ENCODE measurements at regions not wholly inside any gene's neighbourhood (a gene's known extent, or its start where the extent isn't known, plus 50 kb on each side); places are given as distances from the start of the nearest gene placed in this dataset.
"Not testable (repeated sequence)": the region's sequence is repeated elsewhere in the genome, so short reads cannot be mapped to it uniquely, and the experiment has no call there.

DNA sequence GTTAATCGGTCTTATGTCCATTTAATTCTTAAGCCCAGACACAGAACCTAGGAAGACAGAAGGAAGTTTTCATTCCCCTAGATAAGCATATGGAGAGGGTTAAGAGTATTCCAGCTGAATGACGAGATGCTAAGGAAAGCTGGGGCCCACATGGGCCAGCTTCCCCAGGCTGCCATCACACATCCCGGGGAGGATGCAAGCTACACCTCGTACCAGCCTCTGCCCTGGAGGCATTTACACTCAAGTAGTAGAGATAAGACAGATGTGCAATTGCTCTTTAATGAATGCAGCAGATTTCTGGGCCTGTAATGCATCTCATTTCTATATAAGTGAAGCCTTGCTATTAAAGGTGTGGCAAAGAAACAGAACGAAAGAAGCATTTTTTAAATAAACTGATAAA lies 144.5 kb downstream of the MEX3B start:
- CTCF ChIA-PET: no interaction called here
- Mint-ChIP-seq H3K4me3 (no peak overlapping the region), H3K27ac (no peak overlapping the region), H3K36me3 (no peaks in the 10 kb centered on the region), H3K4me1 (no peaks in the 10 kb centered on the region), H3K9me3 (no peaks in the 10 kb centered on the region), H3K27me3 (no peaks in the 10 kb centered on the region)
- no peak for DNase-seq

DNA sequence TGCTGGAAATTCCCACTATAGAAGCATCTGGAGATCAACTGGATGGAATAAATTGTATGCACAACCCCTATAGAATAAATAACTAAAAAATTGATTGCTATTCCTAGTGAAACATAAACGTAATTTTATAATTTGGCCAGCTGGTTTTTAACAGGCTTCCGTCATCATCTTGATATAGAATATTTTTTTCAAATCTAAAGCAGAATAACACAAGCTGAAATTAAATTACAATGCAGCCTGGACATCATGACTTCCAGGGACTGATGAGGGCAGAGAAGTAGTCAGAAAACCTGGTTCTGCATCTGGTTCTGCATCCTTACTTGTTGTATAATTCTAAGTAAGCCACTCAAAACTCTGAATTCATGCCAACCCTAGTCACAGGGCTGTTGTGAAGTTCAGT lies 146.1 kb downstream of the MEX3B start:
- CTCF ChIA-PET: no interaction called here
- H3K4me1 Mint-ChIP-seq: no peaks in the 10 kb centered on the region
- no peaks in the 10 kb centered on the region for H3K27me3 Mint-ChIP-seq
- no peaks in the 10 kb centered on the region for H3K9me3 Mint-ChIP-seq
- no peak overlapping the region for H3K4me3 Mint-ChIP-seq
- DNase-seq: no peak
- H3K36me3 Mint-ChIP-seq: no peaks in the 10 kb centered on the region
- H3K27ac Mint-ChIP-seq: no peak overlapping the region

DNA sequence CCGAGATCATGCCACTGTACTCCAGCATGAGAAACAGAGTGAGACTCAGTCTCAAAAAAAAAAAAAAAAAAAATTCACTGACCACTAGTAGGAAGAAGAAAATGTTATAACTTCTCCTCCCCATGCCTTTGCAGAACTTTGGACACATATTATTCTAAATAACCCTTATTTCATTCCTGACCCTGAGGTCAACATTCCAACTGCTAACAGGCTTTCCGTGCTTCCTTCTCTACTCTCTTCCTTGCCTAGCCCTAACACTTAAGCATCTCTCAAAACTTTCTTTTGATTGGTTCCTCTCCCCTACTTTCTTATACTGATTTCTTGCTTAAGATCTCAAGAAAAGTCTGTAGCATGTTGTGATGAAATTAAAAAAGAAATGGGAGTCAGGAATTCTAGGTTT lies 146.8 kb downstream of the MEX3B start:
- Mint-ChIP-seq H3K4me1 (no peaks in the 10 kb centered on the region), H3K27me3 (no peaks in the 10 kb centered on the region), H3K9me3 (no peaks in the 10 kb centered on the region), H3K27ac (no peak overlapping the region), H3K36me3 (no peaks in the 10 kb centered on the region), H3K4me3 (no peak overlapping the region)
- no peak for DNase-seq
- CTCF ChIA-PET: no interaction called here

DNA sequence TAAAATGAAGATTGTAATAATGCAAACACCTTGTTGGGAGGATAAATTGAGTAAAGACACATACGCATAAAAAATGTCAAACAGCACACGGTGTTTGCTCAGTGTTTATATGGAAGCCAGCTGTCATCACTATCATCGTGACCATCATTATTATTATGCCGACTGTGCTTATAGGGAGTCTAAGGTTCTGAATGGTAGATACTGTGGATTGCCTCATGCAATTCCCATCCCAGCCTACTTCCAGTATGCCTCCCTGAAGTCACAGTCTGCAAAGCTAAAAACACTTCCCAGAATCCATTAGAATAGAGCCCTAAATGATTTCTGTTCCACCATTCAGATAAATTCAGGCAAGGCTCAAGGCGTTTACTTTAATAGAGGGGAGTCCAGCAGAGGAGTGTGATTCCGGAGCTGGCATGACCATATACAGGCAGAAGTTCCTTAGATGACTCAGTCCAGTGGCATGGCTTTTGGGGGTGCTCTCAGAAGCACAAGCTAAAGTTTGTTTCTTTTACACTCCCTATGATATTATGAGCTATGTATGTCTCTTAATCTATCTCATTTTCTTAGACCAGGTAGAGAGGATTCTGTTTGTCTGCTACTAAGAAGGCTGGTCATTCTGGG lies 148.7 kb downstream of the MEX3B start:
- CTCF ChIA-PET: no interaction called here
- Mint-ChIP-seq H3K27ac (no peak overlapping the region), H3K4me1 (no peaks in the 10 kb centered on the region), H3K36me3 (no peaks in the 10 kb centered on the region), H3K4me3 (no peak overlapping the region), H3K9me3 (no peaks in the 10 kb centered on the region), H3K27me3 (no peaks in the 10 kb centered on the region)
- DNase-seq: no peak

DNA sequence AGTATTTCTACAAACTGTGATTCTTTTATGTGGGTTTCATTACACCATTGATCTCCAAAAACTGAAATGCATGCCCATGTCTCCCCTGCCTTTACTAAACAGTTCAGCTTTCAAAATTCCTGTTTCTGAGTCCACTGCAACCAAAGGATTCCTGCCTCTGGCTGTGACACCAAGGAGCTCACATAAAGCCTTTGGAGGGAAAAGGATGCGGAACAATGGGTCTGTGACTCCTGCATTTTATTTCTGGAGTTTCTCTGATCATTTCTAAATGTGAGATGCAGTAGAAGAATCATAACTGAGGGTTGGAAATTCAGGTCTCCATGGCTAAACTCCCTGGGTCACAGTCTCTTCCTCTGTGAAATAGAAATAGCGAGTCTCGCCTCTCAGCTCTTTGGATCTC lies 149.5 kb downstream of the MEX3B start:
- CTCF ChIA-PET: no interaction called here
- no peak for DNase-seq
- H3K9me3 Mint-ChIP-seq: no peaks in the 10 kb centered on the region
- H3K36me3 Mint-ChIP-seq: no peaks in the 10 kb centered on the region
- no peak overlapping the region for H3K27ac Mint-ChIP-seq
- no peaks in the 10 kb centered on the region for H3K27me3 Mint-ChIP-seq
- no peaks in the 10 kb centered on the region for H3K4me1 Mint-ChIP-seq
- no peak overlapping the region for H3K4me3 Mint-ChIP-seq

- H3K4me1 Mint-ChIP-seq: no peaks in the 10 kb centered on the region
- CTCF ChIA-PET: no interaction called here
- DNase-seq: no peak
- no peak overlapping the region for H3K4me3 Mint-ChIP-seq
- H3K27me3 Mint-ChIP-seq: no peaks in the 10 kb centered on the region
- no peak overlapping the region for H3K27ac Mint-ChIP-seq
- H3K36me3 Mint-ChIP-seq: no peaks in the 10 kb centered on the region
- no peaks in the 10 kb centered on the region for H3K9me3 Mint-ChIP-seq
Measured at GRCh38 chr15:81895723-81896122, 150.1 kb downstream of the MEX3B start.

DNA sequence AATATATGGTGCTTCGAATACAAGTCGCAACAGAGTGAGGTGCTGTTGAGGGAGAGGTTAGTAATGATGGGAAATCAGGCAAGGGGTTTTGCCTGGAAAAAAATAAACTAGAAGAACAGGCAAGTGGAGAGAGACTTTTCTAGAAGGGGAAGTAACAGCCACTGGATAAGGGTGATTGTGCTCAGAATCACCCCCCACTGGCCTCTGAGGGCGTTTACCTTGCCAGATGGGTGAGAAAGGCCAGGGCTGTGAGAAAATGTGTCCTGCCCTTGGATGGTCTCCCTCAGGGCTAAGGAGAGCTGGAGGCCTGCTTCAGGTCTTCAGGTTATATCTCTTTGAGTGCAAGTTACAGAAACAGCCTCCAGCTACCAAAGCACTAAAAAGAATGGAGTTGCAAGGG lies 151.8 kb downstream of the MEX3B start:
- Mint-ChIP-seq H3K4me3 (no peak overlapping the region), H3K9me3 (no peaks in the 10 kb centered on the region), H3K36me3 (no peaks in the 10 kb centered on the region), H3K4me1 (no peaks in the 10 kb centered on the region), H3K27me3 (peaks cover 4% of the 10 kb centered on the region), H3K27ac (no peak overlapping the region)
- no peak for DNase-seq
- CTCF ChIA-PET: no interaction called here

- no peaks in the 10 kb centered on the region for H3K9me3 Mint-ChIP-seq
- no peak for DNase-seq
- no peaks in the 10 kb centered on the region for H3K4me1 Mint-ChIP-seq
- H3K27ac Mint-ChIP-seq: no peak overlapping the region
- CTCF ChIA-PET: no interaction called here
- no peaks in the 10 kb centered on the region for H3K36me3 Mint-ChIP-seq
- no peak overlapping the region for H3K4me3 Mint-ChIP-seq
- peaks cover 4% of the 10 kb centered on the region for H3K27me3 Mint-ChIP-seq
Measured at GRCh38 chr15:81893182-81893835, 152.5 kb downstream of the MEX3B start.

DNA sequence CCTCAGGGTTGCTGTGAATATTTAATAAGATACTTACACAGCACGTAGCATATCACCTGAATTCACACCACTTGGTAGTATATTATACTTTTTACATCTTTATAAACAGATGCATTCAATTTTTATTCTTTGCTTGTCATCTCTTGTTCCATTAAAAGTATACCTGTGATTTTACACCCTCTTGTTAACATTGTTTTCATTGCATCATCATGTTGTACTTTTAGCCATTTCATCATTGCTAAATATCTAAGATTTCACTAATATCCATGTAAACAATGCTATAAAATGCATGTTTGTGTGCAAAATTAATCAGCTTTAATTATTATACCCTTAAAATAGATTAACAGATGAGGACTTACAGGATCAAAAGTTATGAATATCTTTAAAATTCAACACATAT lies 155.3 kb downstream of the MEX3B start:
- CTCF ChIA-PET: no interaction called here

DNA sequence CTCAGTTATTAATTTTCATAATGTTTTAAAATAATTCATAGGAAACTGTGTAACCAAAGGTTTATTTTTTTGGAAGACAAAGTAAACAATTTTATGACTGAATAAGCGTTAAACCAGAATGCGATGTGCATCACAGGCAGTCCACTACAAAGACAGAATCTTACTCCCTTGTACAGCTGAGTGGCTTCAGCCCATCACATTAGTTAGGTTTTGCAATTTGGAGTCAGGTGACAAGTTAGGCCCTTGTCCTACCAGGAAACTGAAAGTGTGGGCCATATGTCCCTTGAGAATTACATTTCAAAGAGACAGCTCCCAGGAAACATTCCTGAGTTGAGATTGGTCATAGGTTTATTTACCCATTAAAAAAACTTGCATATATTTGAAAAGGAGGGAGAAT lies 156.3 kb downstream of the MEX3B start:
- no peak for DNase-seq
- CTCF ChIA-PET: no interaction called here
- H3K4me3 Mint-ChIP-seq: no peak overlapping the region

More for the DNA sequence above, 155.3 kb downstream of the MEX3B start:
- DNase-seq: no peak
- Mint-ChIP-seq H3K9me3 (no peaks in the 10 kb centered on the region), H3K36me3 (no peaks in the 10 kb centered on the region), H3K4me3 (no peak overlapping the region), H3K4me1 (no peaks in the 10 kb centered on the region), H3K27me3 (peaks cover 4% of the 10 kb centered on the region), H3K27ac (no peak overlapping the region)

GRCh38 chr15:81888748-81889484 lies 156.9 kb downstream of the MEX3B start:
- Mint-ChIP-seq H3K36me3 (no peaks in the 10 kb centered on the region), H3K4me3 (no peak overlapping the region), H3K9me3 (no peaks in the 10 kb centered on the region), H3K27me3 (peaks cover 4% of the 10 kb centered on the region), H3K4me1 (no peaks in the 10 kb centered on the region), H3K27ac (no peak overlapping the region)
- CTCF ChIA-PET: no interaction called here
- DNase-seq: no peak

More for the DNA sequence above, 156.3 kb downstream of the MEX3B start:
- H3K36me3 Mint-ChIP-seq: no peaks in the 10 kb centered on the region
- peaks cover 4% of the 10 kb centered on the region for H3K27me3 Mint-ChIP-seq
- H3K27ac Mint-ChIP-seq: no peak overlapping the region
- no peaks in the 10 kb centered on the region for H3K9me3 Mint-ChIP-seq
- H3K4me1 Mint-ChIP-seq: no peaks in the 10 kb centered on the region

DNA sequence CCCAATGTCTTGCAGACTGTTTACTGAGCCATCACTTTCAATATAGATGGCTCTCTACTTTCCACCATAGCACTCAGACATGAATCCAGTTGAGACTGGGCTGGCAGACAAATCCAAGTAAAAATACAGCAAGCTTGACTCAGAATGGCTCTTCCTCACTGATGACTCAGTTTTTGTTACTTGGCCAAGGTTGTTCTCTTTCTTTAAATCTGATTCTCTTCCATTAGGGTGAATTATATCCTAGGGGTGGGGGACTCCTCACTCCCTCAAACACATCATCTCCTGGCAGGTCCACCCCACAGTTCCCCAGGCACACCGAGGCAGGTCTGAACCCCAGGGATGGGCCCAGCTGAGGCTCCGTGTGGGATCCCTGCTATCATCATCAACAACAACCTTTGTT lies 157.9 kb downstream of the MEX3B start:
- Mint-ChIP-seq H3K4me3 (no peak overlapping the region), H3K27ac (no peak overlapping the region), H3K4me1 (no peaks in the 10 kb centered on the region), H3K9me3 (no peaks in the 10 kb centered on the region), H3K36me3 (no peaks in the 10 kb centered on the region), H3K27me3 (peaks cover 4% of the 10 kb centered on the region)
- CTCF ChIA-PET: no interaction called here
- DNase-seq: no peak

DNA sequence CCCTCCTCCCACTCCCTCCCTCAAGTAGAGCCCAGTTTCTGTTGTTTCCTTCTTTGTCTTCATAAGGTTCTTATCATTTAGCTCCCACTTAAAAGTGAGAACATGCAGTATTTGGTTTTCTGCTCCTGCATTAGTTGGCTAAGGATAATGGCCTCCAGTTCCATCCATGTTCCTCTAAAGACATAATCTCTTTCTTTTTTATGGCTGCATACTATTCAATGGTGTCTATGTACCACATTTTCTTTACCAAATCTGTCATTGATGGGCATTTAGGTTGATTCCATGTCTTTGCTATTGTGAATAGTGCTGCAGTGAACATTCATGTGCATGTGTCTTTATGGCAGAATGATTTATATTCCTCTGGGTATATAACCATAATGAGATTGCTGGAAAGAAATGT lies 158.6 kb downstream of the MEX3B start:
- not testable (repeated sequence) for H3K27ac Mint-ChIP-seq, H3K4me1 Mint-ChIP-seq, H3K27me3 Mint-ChIP-seq, H3K36me3 Mint-ChIP-seq, DNase-seq, H3K4me3 Mint-ChIP-seq, H3K9me3 Mint-ChIP-seq
- CTCF ChIA-PET: interaction anchor here (0.9 kb wide), 1 partner anchor 311 kb away, joined by 3 read pairs; no protein-coding TSS in a partner anchor

GRCh38 chr15:81886591-81886990 lies 159.2 kb downstream of the MEX3B start:
- Mint-ChIP-seq H3K4me3 (no peak overlapping the region), H3K36me3 (no peaks in the 10 kb centered on the region), H3K27me3 (peaks cover 4% of the 10 kb centered on the region), H3K27ac (no peak overlapping the region), H3K4me1 (no peaks in the 10 kb centered on the region), H3K9me3 (no peaks in the 10 kb centered on the region)
- CTCF ChIA-PET: interaction anchor here (0.9 kb wide), 1 partner anchor 312 kb away, joined by 3 read pairs; no protein-coding TSS in a partner anchor
- no peak for DNase-seq

DNA sequence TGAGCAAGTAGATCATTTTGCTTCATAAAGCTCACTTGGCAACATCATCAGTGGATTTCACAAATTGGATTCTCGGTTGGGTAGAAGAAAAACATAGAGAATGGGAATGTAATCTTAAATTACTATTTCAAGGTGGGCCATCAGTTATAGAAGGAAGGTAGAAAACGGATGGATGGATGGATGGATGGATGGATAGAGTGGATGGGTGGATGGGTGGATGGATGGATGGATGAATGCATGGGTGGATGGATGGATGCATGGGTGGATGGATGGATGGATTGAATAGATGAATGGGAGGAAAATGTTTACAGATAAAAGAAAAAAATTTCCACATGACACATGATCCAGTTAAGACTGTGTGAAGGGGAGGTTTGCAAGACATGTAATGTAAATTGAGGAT lies 159.7 kb downstream of the MEX3B start:
- H3K27me3 Mint-ChIP-seq: peaks cover 4% of the 10 kb centered on the region
- no peaks in the 10 kb centered on the region for H3K36me3 Mint-ChIP-seq
- H3K9me3 Mint-ChIP-seq: no peaks in the 10 kb centered on the region
- DNase-seq: no peak
- no peaks in the 10 kb centered on the region for H3K4me1 Mint-ChIP-seq
- H3K27ac Mint-ChIP-seq: no peak overlapping the region
- no peak overlapping the region for H3K4me3 Mint-ChIP-seq
- CTCF ChIA-PET: no interaction called here

Measured in activated naive CD4-positive, alpha-beta T cell treated with anti-CD3 and anti-CD28 coated beads, Interleukin-2, amount 10 ng/mL, durations not matched to agents 7 days and 5 days (primary cell).